ENCODE measurements at regions not wholly inside any gene's neighbourhood (a gene's known extent, or its start where the extent isn't known, plus 50 kb on each side); places are given as distances from the start of the nearest gene placed in this dataset.

DNA sequence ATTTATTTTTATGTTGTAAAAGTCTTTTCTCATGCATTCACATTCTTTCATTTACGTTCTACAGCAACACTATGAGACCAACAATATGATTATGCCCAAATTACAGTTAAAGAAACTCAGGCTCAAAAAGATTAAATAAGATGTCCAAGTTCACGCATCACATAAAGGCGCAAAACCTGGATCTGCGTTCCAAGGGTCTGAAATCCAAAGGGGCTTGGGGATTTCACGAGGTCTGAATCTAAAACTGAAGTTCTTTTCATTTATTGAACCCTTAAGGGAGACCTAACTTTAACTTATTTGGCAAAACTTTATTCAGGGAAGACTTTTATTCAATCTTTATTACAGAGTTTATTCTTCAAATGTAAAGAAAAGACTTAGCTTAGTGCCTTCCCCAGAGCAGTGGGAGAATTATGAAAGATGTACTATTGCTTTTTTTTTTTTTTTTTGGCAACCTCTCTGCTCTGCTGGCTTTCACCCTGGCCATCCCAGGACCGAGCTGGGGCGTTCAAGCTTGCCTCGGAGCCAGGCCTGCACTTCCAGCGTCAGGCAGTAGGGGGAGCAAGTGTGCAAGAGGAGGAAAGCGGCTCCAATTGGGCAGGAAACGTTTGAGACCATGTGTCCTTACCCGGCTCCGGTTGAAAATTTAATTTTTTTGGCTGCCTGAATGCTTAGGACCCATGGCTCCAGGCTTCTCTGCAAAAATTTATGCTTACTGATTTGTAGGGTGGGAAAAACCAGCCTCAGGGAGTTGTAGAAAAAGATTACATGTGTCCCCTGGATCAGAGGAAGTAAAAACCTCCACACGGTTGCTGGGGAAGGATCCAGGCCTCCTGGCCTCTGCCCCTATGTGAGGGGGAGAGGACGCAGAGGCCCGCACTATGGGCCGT lies 344.3 kb upstream of the KLF3 start (continued):
- TF ChIP-seq ZNF496 (CRISPR knock-in tag; IDR thresholded peaks at IDR 0.05; ENCODE audit: insufficient replicate concordance): no peak
- TF ChIP-seq ASH2L (IDR thresholded peaks at IDR 0.05; ENCODE audit: insufficient read length, low read depth, low read length): no peak
- no peak for TF ChIP-seq KAT7 (CRISPR knock-in tag; IDR thresholded peaks at IDR 0.05; ENCODE audit: borderline replicate concordance)
- TF ChIP-seq ZNF430 (CRISPR knock-in tag; IDR thresholded peaks at IDR 0.05): no peak
- TF ChIP-seq KMT2A (CRISPR knock-in tag; IDR thresholded peaks at IDR 0.05): no peak
- no peak for TF ChIP-seq ZFAT (CRISPR knock-in tag; conservative IDR thresholded peaks at IDR 0.05)
- TF ChIP-seq ZNF263 (CRISPR knock-in tag; IDR thresholded peaks at IDR 0.05): no peak
- no peak for TF ChIP-seq ZNF317 (CRISPR knock-in tag; IDR thresholded peaks at IDR 0.05)
- TF ChIP-seq, protein P1, sequence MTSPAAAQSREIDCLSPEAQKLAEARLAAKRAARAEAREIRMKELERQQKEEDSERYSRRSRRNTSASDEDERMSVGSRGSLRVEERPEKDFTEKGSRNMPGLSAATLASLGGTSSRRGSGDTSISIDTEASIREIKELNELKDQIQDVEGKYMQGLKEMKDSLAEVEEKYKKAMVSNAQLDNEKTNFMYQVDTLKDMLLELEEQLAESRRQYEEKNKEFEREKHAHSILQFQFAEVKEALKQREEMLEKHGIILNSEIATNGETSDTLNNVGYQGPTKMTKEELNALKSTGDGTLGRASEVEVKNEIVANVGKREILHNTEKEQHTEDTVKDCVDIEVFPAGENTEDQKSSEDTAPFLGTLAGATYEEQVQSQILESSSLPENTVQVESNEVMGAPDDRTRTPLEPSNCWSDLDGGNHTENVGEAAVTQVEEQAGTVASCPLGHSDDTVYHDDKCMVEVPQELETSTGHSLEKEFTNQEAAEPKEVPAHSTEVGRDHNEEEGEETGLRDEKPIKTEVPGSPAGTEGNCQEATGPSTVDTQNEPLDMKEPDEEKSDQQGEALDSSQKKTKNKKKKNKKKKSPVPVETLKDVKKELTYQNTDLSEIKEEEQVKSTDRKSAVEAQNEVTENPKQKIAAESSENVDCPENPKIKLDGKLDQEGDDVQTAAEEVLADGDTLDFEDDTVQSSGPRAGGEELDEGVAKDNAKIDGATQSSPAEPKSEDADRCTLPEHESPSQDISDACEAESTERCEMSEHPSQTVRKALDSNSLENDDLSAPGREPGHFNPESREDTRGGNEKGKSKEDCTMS (CRISPR knock-in tag; conservative IDR thresholded peaks at IDR 0.05): no peak
- no peak for TF ChIP-seq ZNF740 (CRISPR knock-in tag; IDR thresholded peaks at IDR 0.05)
- TF ChIP-seq ZNF772 (CRISPR knock-in tag; IDR thresholded peaks at IDR 0.05): no peak
- TF ChIP-seq ZNF296 (CRISPR knock-in tag; conservative IDR thresholded peaks at IDR 0.05): no peak
- TF ChIP-seq KDM1A (CRISPR knock-in tag; IDR thresholded peaks at IDR 0.05): no peak
- TF ChIP-seq CENPT (CRISPR knock-in tag; IDR thresholded peaks at IDR 0.05; ENCODE audit: low read depth): no peak
- no peak; the same call in 1 of the 2 replicates for TF ChIP-seq BCL3 (CRISPR knock-in tag; IDR thresholded peaks at IDR 0.05)
- TF ChIP-seq, protein P2, sequence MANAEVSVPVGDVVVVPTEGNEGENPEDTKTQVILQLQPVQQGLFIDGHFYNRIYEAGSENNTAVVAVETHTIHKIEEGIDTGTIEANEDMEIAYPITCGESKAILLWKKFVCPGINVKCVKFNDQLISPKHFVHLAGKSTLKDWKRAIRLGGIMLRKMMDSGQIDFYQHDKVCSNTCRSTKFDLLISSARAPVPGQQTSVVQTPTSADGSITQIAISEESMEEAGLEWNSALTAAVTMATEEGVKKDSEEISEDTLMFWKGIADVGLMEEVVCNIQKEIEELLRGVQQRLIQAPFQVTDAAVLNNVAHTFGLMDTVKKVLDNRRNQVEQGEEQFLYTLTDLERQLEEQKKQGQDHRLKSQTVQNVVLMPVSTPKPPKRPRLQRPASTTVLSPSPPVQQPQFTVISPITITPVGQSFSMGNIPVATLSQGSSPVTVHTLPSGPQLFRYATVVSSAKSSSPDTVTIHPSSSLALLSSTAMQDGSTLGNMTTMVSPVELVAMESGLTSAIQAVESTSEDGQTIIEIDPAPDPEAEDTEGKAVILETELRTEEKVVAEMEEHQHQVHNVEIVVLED (CRISPR knock-in tag; IDR thresholded peaks at IDR 0.05; ENCODE audit: borderline replicate concordance): no peak
- no peak for TF ChIP-seq ZNF530 (CRISPR knock-in tag; IDR thresholded peaks at IDR 0.05; ENCODE audit: low read depth)
- TF ChIP-seq ZNF343 (CRISPR knock-in tag; IDR thresholded peaks at IDR 0.05): no peak
- TF ChIP-seq ZNF788 (CRISPR knock-in tag; IDR thresholded peaks at IDR 0.05; ENCODE audit: borderline replicate concordance): no peak
- no peak for TF ChIP-seq STAT6 (CRISPR knock-in tag; IDR thresholded peaks at IDR 0.05; ENCODE audit: borderline replicate concordance)
- TF ChIP-seq BORCS8-MEF2B (CRISPR knock-in tag; IDR thresholded peaks at IDR 0.05): no peak
- no peak for TF ChIP-seq ZNF24 (IDR thresholded peaks at IDR 0.05)
